GM18499 (cell line): ENCODE measurements at regions not wholly inside any gene's neighbourhood (a gene's known extent, or its start where the extent isn't known, plus 50 kb on each side); places are given as distances from the start of the nearest gene placed in this dataset.
"Not testable (repeated sequence)": the region's sequence is repeated elsewhere in the genome, so short reads cannot be mapped to it uniquely, and the experiment has no call there.

Experiments
- ATAC-seq: cut with Tn5 transposase; IDR thresholded peaks from one replicate; pipeline ENCODE4 v1.9.1; 2021; ENCODE audit warnings: moderate number of reproducible peaks; ENCODE audit not compliant: insufficient read depth, unreplicated experiment

- ATAC-seq: no peak
These were observed 84.7 kb downstream of the URB2 start for GRCh38 chr1:229710746-229711145.

GRCh38 chr1:229714306-229714705 lies 88.3 kb downstream of the URB2 start:
- no peak for ATAC-seq

DNA sequence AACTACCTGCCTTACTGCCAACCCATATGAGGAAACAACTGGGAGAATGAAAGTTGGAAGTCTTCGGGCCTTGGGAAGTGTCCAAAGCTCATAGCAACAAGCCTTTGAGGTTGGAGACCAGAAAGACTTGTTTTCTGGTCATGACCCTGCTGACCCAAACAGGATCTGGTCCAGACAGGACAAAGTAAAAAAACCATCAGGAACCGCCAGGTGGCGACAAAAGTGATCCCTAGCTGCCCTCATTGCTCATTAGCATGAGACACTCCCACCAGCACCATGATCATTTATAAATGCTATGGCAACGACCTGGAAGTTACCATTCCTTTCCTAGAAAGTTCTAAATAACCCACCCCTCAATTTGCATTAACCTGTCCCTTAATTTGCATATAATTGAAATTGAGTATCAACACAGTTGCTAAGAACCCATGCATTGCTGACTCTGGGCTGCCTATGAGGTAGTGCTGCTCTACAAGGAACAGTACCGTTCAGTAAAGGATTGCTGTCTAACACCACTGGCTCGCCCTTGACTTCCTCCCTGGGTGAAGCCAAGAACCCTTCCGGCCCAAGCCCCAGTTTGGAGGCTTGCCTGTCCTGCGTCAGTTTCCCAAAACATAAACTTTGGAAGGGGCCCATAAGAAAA lies 89.0 kb downstream of the URB2 start:
- ATAC-seq: no peak

DNA sequence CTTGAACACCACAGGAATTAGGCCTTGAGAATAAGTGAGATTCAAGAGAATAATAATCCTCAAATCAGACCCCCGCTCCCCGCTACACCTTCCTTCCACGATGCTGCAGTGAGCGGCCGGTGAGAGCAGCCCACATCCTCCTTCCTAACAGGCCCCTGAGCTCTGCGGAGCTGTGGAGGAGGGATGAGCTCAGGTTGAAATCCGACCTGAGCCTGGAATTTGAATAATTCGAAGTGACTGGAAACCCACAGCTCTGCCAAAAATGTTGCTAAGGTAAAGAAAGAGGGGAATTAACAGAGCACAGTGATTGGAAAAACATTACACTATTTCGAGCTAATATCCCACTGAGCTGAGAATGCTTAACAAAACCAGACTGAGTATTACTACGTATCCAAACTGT lies 90.0 kb downstream of the URB2 start:
- no peak for ATAC-seq

DNA sequence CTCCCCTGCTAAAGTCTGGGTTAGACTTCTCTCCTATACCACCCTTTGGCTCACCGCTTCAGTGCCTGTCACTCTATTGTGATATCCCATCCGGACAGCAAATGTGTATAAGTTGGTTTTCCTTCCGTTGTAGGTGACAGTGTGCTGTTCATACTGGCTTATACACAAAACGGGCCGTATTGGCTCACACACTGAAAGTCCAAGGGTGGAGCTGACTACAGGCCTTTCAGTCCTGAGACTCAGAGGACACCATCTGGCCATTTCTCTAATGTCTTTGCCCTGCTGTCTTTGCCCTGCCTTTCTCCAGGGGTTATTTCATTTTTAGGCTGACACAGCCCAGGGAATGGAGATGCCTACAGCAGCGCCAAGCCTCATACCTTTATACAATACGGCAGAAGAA lies 90.7 kb downstream of the URB2 start:
- no peak for ATAC-seq

GRCh38 chr1:229717786-229718576 lies 91.9 kb downstream of the URB2 start:
- no peak for ATAC-seq

GRCh38 chr1:229726061-229726460 lies 100.0 kb downstream of the URB2 start:
- ATAC-seq: no peak

DNA sequence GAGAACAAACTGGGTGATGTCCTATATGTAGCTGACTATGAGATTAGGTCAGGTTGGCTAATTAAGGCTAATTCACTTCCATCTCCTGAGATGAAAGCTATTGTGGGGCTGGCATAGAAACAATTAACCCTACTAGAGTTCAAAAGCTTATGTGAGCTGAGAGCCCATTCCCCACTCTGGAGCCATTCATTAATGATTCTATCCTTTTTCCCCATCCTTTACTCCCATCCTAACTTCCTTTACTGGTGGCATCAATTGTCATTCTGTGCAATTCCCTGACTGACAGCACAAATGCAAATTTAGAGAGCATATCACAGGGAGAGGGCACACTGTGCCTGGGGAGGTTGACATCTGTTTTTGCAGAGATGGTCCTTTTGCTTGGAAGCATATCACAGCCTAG lies 103.9 kb downstream of the URB2 start:
- ATAC-seq: no peak

DNA sequence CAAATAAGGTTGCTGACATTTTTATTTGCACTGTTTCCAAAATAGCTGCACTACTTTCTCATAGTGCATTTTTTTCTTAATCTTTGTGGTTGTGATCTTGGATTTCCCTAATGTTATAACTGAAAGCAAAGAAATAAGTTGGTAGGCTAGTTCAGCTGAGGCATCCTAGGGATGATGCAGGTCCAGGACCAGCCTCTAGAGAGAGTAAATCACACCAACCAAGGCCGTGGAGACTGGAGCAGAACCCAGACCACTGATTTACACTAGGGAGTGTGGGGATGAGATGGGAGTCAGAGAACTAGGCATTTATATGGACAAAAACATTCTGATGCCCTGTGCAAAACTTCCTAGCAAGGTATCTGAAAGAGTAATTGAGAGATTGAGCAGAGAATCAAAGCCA lies 104.5 kb downstream of the URB2 start:
- ATAC-seq: no peak

DNA sequence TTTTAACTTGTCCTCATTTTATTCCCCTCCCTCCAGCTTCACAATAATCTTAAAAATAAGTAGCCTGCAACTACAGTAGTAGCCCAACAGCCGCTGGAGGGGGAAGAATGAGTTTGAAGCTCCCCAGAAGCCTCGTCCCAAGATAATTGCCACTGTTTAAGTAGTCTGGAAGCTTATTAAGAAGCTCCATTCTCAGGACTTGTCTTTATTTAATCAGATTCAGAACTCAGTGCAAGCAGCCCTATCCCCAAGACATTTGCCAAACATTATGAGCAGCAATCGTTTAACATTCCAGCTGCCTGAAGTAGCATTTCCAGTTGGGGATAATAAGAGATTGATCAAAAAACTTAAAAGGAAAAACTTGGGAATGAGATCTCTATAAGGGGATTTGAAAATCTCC lies 106.0 kb downstream of the URB2 start:
- ATAC-seq: no peak

DNA sequence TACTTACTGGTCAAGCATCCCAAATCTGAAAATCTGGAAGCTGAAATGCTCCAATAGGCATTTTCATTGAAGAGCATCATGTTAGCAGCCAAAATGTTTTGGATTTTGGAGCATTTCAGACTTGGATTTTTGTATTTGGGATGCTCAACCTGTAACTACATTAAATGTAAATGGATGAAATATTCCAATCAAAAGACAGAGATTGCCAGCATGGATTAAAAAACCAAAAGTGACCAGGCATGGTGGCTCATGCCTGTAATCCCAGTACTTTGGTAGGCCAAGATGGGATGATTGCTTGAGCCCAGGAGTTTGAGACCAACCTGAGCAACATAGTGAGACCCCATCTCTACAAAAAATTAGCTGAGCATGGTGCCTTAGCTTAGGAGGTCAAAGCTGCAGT lies 110.3 kb downstream of the URB2 start:
- ATAC-seq: no peak

- ATAC-seq: not testable (repeated sequence)
These were observed 116.6 kb downstream of the URB2 start for GRCh38 chr1:229742614-229743013.

DNA sequence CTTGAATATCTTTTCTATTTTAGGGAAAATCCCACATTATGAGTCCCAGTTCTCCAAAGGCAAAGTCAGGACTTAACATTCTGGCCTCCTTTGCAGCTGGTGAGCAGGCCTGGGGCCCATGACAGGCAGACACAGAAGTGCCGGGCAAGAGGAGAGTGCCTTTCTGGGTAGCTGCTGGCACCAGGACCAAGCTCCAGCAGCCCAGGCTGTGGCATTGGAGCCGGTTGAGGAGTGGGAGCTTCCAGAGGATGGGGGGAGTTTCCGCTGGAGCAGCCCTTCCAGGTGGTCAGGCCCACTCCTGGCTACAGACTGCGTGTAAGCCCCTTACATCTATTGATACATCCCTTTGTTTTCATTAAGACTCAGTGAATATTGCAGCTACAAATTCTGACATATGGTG lies 123.9 kb downstream of the URB2 start:
- ATAC-seq: no peak

- ATAC-seq: no peak
These were observed 125.6 kb downstream of the URB2 start for GRCh38 chr1:229751610-229752009.

- no peak for ATAC-seq
These were observed 126.6 kb downstream of the URB2 start for GRCh38 chr1:229752679-229753078.

DNA sequence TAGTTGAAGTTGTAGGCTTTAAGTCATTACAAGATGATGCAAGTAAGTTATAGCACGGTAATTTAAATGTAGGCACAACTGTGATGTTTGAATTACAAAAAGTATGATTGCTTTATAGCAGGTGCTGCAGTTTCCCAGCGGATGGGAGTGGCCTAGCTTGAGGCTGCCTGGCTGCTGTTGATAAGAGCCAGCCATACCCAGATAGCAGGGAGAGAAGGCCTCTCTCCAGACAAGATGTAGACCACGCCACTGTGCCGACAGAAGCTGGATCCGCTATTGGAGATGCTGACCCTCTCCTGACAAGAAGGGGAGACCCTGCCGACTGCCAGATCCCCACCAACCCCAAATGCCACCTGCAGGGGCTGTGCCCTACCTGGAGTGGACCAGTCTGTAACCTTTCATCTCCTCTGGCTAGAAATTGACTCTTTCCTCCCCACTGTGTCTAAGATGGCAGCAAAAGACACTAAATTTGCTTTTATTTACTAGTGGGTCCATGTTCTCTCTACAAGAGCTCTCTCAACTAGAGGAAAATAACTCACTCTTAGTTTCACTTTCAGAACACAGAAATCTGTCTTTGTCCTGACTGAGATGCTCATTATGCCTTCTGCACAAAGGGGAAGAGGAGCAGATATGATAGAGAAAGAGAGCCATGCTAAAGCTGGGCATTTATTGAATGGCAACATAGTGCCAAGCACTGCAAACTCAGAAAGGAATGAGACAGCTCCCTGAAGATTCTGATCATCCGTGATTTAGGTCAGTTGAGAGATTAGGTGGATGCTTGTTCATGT lies 127.9 kb downstream of the URB2 start:
- no peak for ATAC-seq

DNA sequence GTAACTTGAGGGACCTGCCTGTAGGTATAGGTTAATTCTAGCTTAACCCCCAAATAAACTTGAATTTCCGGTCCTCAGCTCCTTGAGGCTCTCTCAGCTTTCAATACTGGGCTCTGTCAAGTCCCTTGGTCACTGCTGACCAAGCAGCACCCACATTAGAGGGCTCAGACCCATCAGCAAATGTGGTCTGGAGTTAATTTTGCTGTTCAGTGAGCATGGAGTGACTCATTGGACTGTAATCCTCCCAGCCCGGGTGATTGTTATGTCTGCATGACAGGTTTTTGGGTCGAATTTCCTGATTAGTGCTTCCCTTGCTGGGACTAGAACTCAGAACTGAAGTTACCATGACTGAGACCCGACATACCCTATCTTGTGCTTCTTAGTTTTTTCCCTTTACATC lies 130.6 kb downstream of the URB2 start:
- ATAC-seq: no peak

DNA sequence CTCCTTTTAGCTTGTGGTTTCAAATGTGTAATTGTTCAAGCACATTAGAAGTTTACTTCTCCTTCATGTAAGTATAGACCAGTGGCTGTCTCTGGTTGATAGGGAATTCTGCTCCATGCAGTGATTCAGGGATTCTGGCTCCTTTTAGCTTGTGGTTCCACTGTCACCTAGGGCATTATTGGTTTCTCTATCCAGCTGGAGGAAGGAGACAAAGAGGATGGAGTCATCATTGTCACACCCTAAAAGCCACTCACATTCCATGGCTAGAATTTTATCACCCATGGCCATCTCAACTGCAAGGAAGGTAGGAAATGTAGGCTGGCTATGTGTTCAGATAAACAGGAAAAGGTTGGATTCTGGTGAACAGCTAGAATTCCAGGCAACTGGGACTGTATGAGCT lies 131.2 kb downstream of the URB2 start:
- ATAC-seq: no peak

- ATAC-seq: no peak
These were observed 132.3 kb downstream of the URB2 start for GRCh38 chr1:229758101-229759036.

DNA sequence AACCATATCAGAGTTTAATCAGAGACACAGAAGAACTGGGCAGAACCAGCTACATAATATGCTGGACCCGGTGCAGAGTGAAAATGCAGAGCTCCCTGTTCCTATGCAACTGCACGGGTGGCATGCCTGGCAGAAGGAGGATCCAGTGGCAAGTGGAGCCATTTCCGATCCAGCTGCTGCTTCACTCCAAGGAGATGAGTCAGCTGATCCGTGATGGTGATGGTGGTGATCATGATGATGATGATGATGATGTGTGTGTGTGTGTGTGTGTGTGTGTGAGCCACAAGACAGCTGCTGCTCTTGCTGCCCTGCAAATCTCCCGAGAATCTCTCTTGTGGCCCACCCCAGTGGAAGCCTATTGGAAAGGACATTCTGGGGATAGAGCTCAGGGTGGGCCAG lies 133.0 kb downstream of the URB2 start:
- ATAC-seq: no peak
